Stimulated activated CD8-positive, alpha-beta memory T cell treated with anti-CD3 and anti-CD28 coated beads, Interleukin-7, amount 100 ng/mL, for 24 hours (primary cell): ENCODE measurements at regions not wholly inside any gene's neighbourhood (a gene's known extent, or its start where the extent isn't known, plus 50 kb on each side); places are given as distances from the start of the nearest gene placed in this dataset.

Source experiments
- DNase-seq: peaks from one replicate; pipeline ENCODE4 v3.0.0-alpha.2; 2020; ENCODE audit warnings: low read depth

GRCh38 chr11:129590753-129591475, 215.3 kb downstream of the BARX2 start:
- no peak for DNase-seq

- no peak for DNase-seq
Observed at GRCh38 chr11:129591527-129591926, 215.9 kb downstream of the BARX2 start.

GRCh38 chr11:129592191-129592590, 216.5 kb downstream of the BARX2 start:
- no peak for DNase-seq

- DNase-seq = no peak
Observed at GRCh38 chr11:129593098-129593497, 217.4 kb downstream of the BARX2 start.

GRCh38 chr11:129595038-129595962, 219.7 kb downstream of the BARX2 start:
- DNase-seq = no peak

GRCh38 chr11:129596351-129596750, 219.3 kb upstream of the TMEM45B start:
- no peak for DNase-seq

- DNase-seq = no peak
Observed at GRCh38 chr11:129598378-129598777, 217.3 kb upstream of the TMEM45B start.

- no peak for DNase-seq
Observed at GRCh38 chr11:129605815-129606214, 209.8 kb upstream of the TMEM45B start.

GRCh38 chr11:129608711-129609110, 206.9 kb upstream of the TMEM45B start:
- no peak for DNase-seq

- no peak for DNase-seq
Observed at GRCh38 chr11:129610125-129610524, 205.5 kb upstream of the TMEM45B start.

GRCh38 chr11:129610545-129610944, 205.1 kb upstream of the TMEM45B start:
- DNase-seq = no peak

- no peak for DNase-seq
Observed at GRCh38 chr11:129611661-129612446, 203.8 kb upstream of the TMEM45B start.

- DNase-seq = no peak
Observed at GRCh38 chr11:129612447-129612961, 203.1 kb upstream of the TMEM45B start.

- no peak for DNase-seq
Observed at GRCh38 chr11:129613071-129613470, 202.6 kb upstream of the TMEM45B start.

GRCh38 chr11:129614256-129614944, 201.2 kb upstream of the TMEM45B start:
- DNase-seq = no peak

GRCh38 chr11:129618046-129618569, 197.5 kb upstream of the TMEM45B start:
- DNase-seq = no peak

- DNase-seq = no peak
Observed at GRCh38 chr11:129620237-129621104, 195.2 kb upstream of the TMEM45B start.

GRCh38 chr11:129625930-129626329, 189.7 kb upstream of the TMEM45B start:
- DNase-seq = no peak

- DNase-seq = no peak
Observed at GRCh38 chr11:129631201-129631600, 184.4 kb upstream of the TMEM45B start.

GRCh38 chr11:129636926-129637325, 178.7 kb upstream of the TMEM45B start:
- no peak for DNase-seq
